ENCODE measurements at regions not wholly inside any gene's neighbourhood (a gene's known extent, or its start where the extent isn't known, plus 50 kb on each side); places are given as distances from the start of the nearest gene placed in this dataset.
A peak's percentile ranks its signal among the peaks of the same experiment; 100 is the strongest.

DNA sequence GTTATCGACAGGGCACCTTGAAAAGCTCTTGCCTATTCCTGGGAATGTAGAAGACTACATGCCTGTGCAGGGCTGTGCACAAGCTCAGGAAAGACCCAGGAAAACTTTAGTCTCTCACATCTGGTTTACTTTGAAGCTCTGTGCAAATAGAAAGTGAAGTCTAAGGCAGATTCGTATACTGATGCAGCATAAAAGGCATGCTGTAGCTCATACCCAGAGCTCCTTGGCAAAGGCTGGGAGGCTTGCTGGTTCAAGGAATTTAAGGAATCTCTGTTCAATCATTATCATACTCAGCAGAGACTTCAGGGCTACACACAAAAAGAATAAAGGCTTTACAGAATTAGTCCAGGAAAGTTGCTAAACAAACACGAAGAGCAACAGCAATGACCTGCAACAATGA, 192.0 kb downstream of the OTUD1 start:
- FAIRE-seq (peak; percentile 28), DNase-seq (ENCODE audit: low read depth in 1 of 2, low spot score in 2 of 2) (no peak)
- Histone ChIP-seq H2AFZ (ENCODE audit: low read length) (0 out of 2 replicates have a peak overlapping the region, but pooled peaks have one; percentile 3), H2BK20ac (ENCODE audit: low read length) (no peak overlapping the region), H3K4ac (replicated peaks; ENCODE audit: insufficient read length, low read depth, low read length) (no peak overlapping the region), H3K23me2 (ENCODE audit: low read depth, low read length) (no peaks in the 10 kb centered on the region), H3K4me2 (ENCODE audit: insufficient read depth in 1 of 2, low read depth in 2 of 2, low read length in 2 of 2) (no peak overlapping the region), H3K9ac (replicated peaks in 1 of 4; ENCODE audit: extremely low read depth in 1 of 4, low read depth in 3 of 4, low read length in 3 of 4) (no peak overlapping the region), H3K18ac (ENCODE audit: extremely low read depth, low read length) (no peak overlapping the region), H3K27me3 (replicated peaks in 1 of 4; ENCODE audit: control insufficient read depth in 3 of 4, extremely low read depth in 1 of 4, insufficient read depth in 3 of 4, low read length in 3 of 4) (no peaks in the 10 kb centered on the region), H2BK120ac (replicated peaks; ENCODE audit: low read depth, low read length) (no peak overlapping the region), H4K20me1 (replicated peaks in 1 of 2; ENCODE audit: control insufficient read depth in 1 of 2, insufficient read depth in 2 of 2, low read length in 2 of 2) (no peaks in the 10 kb centered on the region), H2BK15ac (ENCODE audit: low read length) (no peak overlapping the region), H2BK12ac (ENCODE audit: low read depth, low read length) (no peak overlapping the region), H3K23ac (ENCODE audit: insufficient read length) (no peak overlapping the region), H3K79me1 (ENCODE audit: low read depth, low read length) (no peaks in the 10 kb centered on the region), H2AK5ac (ENCODE audit: low read depth, low read length) (no peak overlapping the region), H4K5ac (ENCODE audit: insufficient read length, low read depth, low read length) (no peak overlapping the region), H2BK5ac (ENCODE audit: low read depth, low read length) (no peak overlapping the region), H3K79me2 (ENCODE audit: control insufficient read depth in 1 of 2, insufficient read depth in 2 of 2, low read length in 2 of 2) (no peaks in the 10 kb centered on the region), H4K91ac (replicated peaks; ENCODE audit: insufficient read length, low read length) (no peak overlapping the region), H3K4me1 (replicated peaks in 1 of 4; ENCODE audit: control insufficient read depth in 3 of 4, insufficient read depth in 4 of 4, low read length in 3 of 4) (no peaks in the 10 kb centered on the region; a peak in 2 of 7 replicates), H3K36me3 (ENCODE audit: control insufficient read depth in 2 of 4, insufficient read depth in 4 of 4, low read length in 3 of 4) (no peaks in the 10 kb centered on the region), H3K14ac (ENCODE audit: insufficient read length) (no peak overlapping the region), H3K56ac (replicated peaks; ENCODE audit: insufficient read length, low read depth, low read length) (no peak overlapping the region), H4K8ac (ENCODE audit: extremely low read depth, insufficient read depth, low read length) (no peak overlapping the region), H3K27ac (ENCODE audit: low read depth, low read length) (no peak overlapping the region), H3K9me3 (ENCODE audit: insufficient read depth in 2 of 2, low read depth in 1 of 2, low read length in 1 of 2) (no peaks in the 10 kb centered on the region), H3K4me3 (ENCODE audit: extremely low read depth in 1 of 4, insufficient read depth in 2 of 4, low read depth in 3 of 4, low read length in 4 of 4) (no peak overlapping the region)
- POLR2A ChIA-PET (ENCODE audit: partially characterized antibody), result interaction anchor here (1.0 kb wide), 1 partner anchor 10 kb away, joined by 3 read pairs; no protein-coding TSS in a partner anchor
- 63% methylated on average over 3 of the region's 3 CpGs; no CpG with 5 or more reads in 1 of the 2 experiments for WGBS, 2 experiments (ENCODE audit: extremely low coverage in 1 of 2, insufficient coverage in 1 of 2, insufficient read length in 1 of 2, insufficient replicate concordance in 2 of 2, low coverage in 1 of 2, low lambda C conversion rate in 2 of 2, missing lambda C conversion rate in 1 of 2)
- TF ChIP-seq SIRT6 (IDR thresholded peaks at IDR 0.05; ENCODE audit: low read length), result no peak
- no peak for TF ChIP-seq EZH2 (IDR thresholded peaks at IDR 0.05; ENCODE audit: low read depth, low read length, severe bottlenecking)
- TF ChIP-seq POLR2AphosphoS5 (IDR thresholded peaks at IDR 0.05; ENCODE audit: low read depth, low read length), result no peak
- CTCF ChIA-PET (ENCODE audit: partially characterized antibody), result interaction anchor here (0.7 to 1.7 kb wide), 6 partner anchors 10 to 469 kb away, joined by 3 to 5 read pairs (median 4); no protein-coding TSS in a partner anchor
